CD4-positive, alpha-beta T cell treated with Interleukin-17A for 4 hours (primary cell): ENCODE measurements at regions not wholly inside any gene's neighbourhood (a gene's known extent, or its start where the extent isn't known, plus 50 kb on each side); places are given as distances from the start of the nearest gene placed in this dataset.
"Not testable (repeated sequence)": the region's sequence is repeated elsewhere in the genome, so short reads cannot be mapped to it uniquely, and the experiment has no call there.

ENCODE experiments used
- DNase-seq: peaks from one replicate; pipeline ENCODE4 v3.0.0-alpha.2; 2020; ENCODE audit warnings: mixed read lengths

- DNase-seq: no peak
These were observed 53.1 kb upstream of the STK39 start for GRCh38 chr2:168300460-168300859.

DNA sequence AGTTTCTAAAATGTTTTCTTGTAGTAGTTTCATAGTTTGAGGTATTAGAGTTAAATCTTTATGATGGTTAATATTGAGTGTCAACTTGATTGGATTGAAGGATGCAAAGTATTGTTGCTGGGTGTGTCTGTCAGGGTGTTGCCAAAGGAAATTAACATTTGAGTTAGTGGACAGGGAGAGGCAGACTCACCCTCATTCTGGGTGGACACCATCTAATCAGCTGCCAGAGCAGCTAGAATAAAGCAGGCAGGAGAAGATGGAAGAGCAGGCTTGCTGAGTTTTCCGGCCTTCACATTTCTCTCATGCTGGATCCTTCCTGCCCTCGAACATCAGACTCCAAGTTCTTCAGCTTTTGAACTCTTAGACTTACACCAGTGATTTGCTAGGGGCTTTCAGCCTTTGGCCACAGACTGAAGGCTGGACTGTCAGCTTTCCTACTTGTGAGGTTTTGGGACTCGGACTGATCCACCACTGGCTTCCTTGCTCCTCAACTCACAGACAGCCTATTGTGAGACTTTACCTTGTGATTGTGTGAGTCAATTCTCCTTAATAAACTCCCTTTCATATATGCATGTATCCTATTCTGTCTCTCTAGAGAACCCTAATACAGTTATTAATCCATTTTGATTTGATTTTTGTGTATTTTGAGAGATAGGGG is 56.8 kb upstream of the STK39 start:
- DNase-seq: no peak

- no peak for DNase-seq
These were observed 60.0 kb upstream of the STK39 start for GRCh38 chr2:168307379-168307778.

GRCh38 chr2:168310580-168310979 is 63.2 kb upstream of the STK39 start:
- no peak for DNase-seq

DNA sequence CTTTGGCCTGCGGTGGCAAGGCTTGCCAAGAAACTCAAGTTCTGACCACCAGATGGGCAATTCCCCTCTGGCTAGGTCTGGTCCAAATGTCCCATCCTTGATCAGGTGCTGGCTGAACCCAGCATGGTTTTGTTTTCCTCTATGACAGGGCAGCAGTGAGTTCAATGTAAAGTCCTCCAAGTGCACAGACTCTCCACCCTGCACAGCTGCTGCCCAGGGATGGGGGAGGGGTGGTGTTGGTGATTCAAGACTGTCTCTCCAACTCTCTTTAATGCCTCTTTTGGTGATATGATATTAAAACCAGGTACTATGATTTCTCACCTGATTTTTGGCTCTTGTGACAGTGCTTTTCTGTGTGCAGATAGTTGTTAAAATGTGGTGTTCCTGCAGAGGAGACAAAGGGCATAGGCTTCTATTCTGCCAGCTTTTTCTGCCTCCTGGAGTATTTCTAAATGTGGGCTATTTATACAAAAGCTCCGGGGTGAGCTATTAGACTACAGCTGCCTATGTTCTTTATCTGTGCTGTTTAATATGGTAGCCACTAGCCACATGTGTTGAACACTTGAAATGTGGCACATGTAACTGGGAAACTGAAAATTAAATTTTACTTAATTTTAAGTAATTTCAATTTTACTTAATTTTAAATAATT is 64.0 kb upstream of the STK39 start:
- no peak for DNase-seq

GRCh38 chr2:168312036-168312822 is 64.8 kb upstream of the STK39 start:
- DNase-seq: no peak

- DNase-seq: no peak
These were observed 66.8 kb upstream of the STK39 start for GRCh38 chr2:168314236-168314635.

- DNase-seq: no peak
These were observed 68.1 kb upstream of the STK39 start for GRCh38 chr2:168315331-168316072.

GRCh38 chr2:168316073-168316440 is 68.7 kb upstream of the STK39 start:
- no peak for DNase-seq

DNA sequence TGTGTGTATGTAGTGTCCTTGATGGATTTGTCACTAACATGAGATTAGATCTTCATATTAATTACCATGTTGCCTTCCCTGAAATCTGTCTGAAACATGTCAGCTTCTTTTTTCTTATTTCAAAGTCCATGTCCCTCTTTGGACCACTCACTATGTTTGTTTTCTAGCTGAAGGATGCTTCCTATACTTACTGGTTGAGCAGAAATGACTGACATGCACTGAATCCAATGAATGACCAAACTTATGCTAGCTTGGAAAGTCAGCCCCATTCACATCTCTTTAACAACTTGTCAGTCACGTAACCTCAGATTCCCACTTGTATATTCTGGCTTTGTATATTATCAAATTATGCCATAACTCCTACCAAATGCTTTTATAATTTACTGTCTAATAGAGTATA is 69.9 kb upstream of the STK39 start:
- DNase-seq: no peak

GRCh38 chr2:168320267-168320666 is 72.9 kb upstream of the STK39 start:
- no peak for DNase-seq

GRCh38 chr2:168322325-168323007 is 75.1 kb upstream of the STK39 start:
- no peak for DNase-seq

- no peak for DNase-seq
These were observed 76.2 kb upstream of the STK39 start for GRCh38 chr2:168323529-168324021.

GRCh38 chr2:168326572-168326971 is 79.2 kb upstream of the STK39 start:
- DNase-seq: no peak

DNA sequence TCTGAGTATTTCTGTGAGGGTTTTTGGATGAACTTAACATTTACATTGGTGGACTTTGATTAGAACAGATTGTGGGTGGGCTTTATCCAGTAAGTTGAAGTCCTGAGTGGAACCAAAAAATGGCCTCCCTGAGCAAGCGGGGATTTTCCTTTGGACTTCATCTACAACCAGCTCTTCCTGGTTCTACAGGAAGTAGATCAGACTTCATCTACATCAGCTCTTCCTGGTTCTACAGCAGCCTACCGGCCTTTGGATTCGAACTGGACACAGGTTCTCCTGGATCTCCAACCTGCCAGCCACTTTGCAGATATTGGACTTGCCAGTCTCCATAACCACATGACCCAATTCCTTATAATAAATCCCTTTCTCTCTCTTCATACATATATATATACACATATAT is 79.9 kb upstream of the STK39 start:
- DNase-seq: no peak

- no peak for DNase-seq
These were observed 81.0 kb upstream of the STK39 start for GRCh38 chr2:168328421-168328820.

- DNase-seq: no peak
These were observed 83.4 kb upstream of the STK39 start for GRCh38 chr2:168330624-168331423.

DNA sequence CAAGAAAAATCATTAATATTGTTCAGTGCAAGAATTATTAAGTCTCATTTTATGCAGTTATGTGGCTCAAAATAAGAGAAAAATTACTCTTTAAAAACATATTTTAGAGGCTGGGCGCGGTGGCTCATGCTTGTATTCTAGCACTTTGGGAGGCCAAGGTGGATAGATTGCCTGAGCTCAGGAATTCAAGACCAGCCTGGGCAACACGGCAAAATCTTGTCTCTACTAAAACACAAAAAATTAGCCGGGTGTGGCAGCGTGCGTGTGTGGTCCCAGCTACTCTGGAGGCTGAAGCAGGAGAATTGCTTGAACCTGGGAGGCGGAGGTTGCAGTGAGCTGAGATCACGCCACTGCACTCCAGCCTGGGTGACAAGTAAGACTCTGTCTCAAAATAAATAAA is 87.9 kb upstream of the STK39 start:
- DNase-seq: not testable (repeated sequence)

DNA sequence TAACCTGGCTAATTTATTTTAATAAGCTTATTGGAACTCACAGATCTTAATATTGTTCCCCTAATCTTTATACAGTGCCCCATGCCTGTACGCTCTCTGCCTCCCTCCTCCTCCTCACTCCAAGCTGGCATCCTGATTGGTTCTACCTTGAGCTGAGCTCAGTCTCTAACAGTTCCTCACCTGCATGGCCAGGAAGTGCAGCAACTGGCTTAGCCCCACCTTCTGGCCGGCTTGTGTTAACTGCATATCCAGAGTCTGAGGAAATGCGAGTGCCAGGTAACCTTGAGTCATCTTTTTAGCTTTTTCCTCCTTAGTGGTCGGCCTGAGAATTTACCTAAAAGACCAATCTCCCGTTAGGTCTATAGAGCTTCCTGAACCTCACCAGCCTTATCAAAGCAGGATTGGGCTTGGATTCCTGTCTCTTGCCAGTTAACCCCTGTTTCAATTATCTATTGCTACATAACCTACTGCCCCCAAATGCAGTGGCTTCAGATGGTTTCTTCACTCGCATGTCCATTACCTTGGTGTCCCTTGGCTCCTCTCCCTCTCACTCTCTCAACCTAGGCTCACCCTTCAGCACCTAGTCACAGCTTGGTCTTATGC is 89.5 kb upstream of the STK39 start:
- peak; percentile 70 for DNase-seq

GRCh38 chr2:168338292-168338691 is 90.9 kb upstream of the STK39 start:
- DNase-seq: no peak

DNA sequence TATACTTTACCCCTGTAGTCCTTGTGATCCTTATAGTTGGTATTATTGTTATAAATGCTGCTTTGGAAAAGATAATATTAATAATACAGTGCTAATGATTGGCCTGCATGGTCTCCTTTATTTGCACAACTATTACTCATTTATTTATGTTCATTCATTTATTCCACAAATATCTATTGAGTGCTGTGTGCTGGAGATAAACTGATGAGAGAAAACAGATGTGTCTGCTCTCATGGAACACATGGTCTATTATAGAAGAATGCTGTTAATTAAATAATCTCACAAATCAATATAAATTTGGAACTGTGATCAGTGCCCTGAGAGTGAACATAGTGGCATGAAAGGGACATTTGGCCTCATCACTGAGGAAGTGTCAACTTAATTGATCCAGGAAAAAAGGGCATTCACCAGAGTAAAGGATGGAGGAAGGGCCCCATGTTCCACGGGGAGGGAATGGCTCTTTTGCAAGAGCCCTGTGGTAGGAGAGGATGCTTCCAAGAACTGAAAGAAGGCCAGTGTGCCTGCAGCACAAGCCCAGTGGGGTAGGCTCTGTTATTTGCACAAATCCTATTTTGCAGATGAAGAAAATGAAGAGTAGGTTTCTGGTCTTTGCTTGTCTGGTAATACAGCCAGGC is 91.5 kb upstream of the STK39 start:
- no peak for DNase-seq
